Skeletal muscle satellite cell (primary cell): ENCODE measurements at regions not wholly inside any gene's neighbourhood (a gene's known extent, or its start where the extent isn't known, plus 50 kb on each side); places are given as distances from the start of the nearest gene placed in this dataset. TPM values are rescaled to one million over a fixed set of nuclear protein-coding genes. Genes with fewer than 3 reads are reported as not detected.
"Not testable (repeated sequence)": the region's sequence is repeated elsewhere in the genome, so short reads cannot be mapped to it uniquely, and the experiment has no call there.

Source experiments
- H3K27me3 ChIP-seq: 2 replicates; pipeline ENCODE4 v1.7.0; 2013; ENCODE audit warnings: low read length; ENCODE audit not compliant: control insufficient read depth, insufficient read depth
- H3K36me3 ChIP-seq: 2 replicates; pipeline ENCODE4 v1.7.0; 2013; ENCODE audit warnings: mild to moderate bottlenecking, control low read depth, low read length; ENCODE audit not compliant: insufficient read depth
- H3K4me1 ChIP-seq: 2 replicates; pipeline ENCODE4 v1.7.0; 2013; ENCODE audit warnings: low read length; ENCODE audit not compliant: control insufficient read depth, insufficient read depth
- H3K4me2 ChIP-seq: 2 replicates; pipeline ENCODE4 v1.7.0; 2013; ENCODE audit warnings: mild to moderate bottlenecking, low read length
- H3K4me3 ChIP-seq: 2 replicates; pipeline ENCODE4 v1.7.0; 2013; ENCODE audit warnings: low read length
- H3K9ac ChIP-seq: 2 replicates; pipeline ENCODE4 v1.7.0; 2013; ENCODE audit warnings: mild to moderate bottlenecking, low read depth, low read length, moderate library complexity
- H3K9me3 ChIP-seq: replicated peaks from 2 replicates; pipeline ENCODE4 v1.7.0; 2013; ENCODE audit warnings: mild to moderate bottlenecking, control low read depth, low read length
- small RNA-seq: library from RNA; depleted of rRNA; stranded (forward); fragments of <200 nt; gene quantifications from one replicate; pipeline ENCODE3, GENCODE V24; 2012

GRCh38 chr13:87557788-87558187, 113.4 kb upstream of the SLITRK5 start:
- no peaks in the 10 kb centered on the region for H3K4me1 ChIP-seq
- no peak overlapping the region for H3K4me3 ChIP-seq
- H3K36me3 ChIP-seq = no peaks in the 10 kb centered on the region
- no peak overlapping the region for H3K4me2 ChIP-seq
- no peaks in the 10 kb centered on the region for H3K9me3 ChIP-seq
- H3K9ac ChIP-seq = no peak overlapping the region
- no peaks in the 10 kb centered on the region for H3K27me3 ChIP-seq

GRCh38 chr13:87561580-87561979, 109.6 kb upstream of the SLITRK5 start:
- H3K4me2 ChIP-seq, H3K27me3 ChIP-seq, H3K36me3 ChIP-seq, H3K4me3 ChIP-seq, H3K4me1 ChIP-seq, H3K9me3 ChIP-seq, H3K9ac ChIP-seq: not testable (repeated sequence)

GRCh38 chr13:87570669-87571068, 100.5 kb upstream of the SLITRK5 start:
- Histone ChIP-seq H3K4me2 (no peak overlapping the region), H3K9me3 (no peaks in the 10 kb centered on the region), H3K27me3 (no peaks in the 10 kb centered on the region), H3K9ac (no peak overlapping the region), H3K4me1 (no peaks in the 10 kb centered on the region), H3K4me3 (no peak overlapping the region), H3K36me3 (no peaks in the 10 kb centered on the region)

GRCh38 chr13:87582399-87582798, 88.8 kb upstream of the SLITRK5 start:
- no peaks in the 10 kb centered on the region for H3K4me1 ChIP-seq
- no peaks in the 10 kb centered on the region for H3K27me3 ChIP-seq
- H3K9ac ChIP-seq = no peak overlapping the region
- H3K36me3 ChIP-seq = no peaks in the 10 kb centered on the region
- no peaks in the 10 kb centered on the region for H3K9me3 ChIP-seq
- H3K4me2 ChIP-seq = no peak overlapping the region
- H3K4me3 ChIP-seq = no peak overlapping the region

GRCh38 chr13:87590518-87590917, 80.7 kb upstream of the SLITRK5 start:
- Histone ChIP-seq H3K4me2 (no peak overlapping the region), H3K27me3 (no peaks in the 10 kb centered on the region), H3K9me3 (no peaks in the 10 kb centered on the region), H3K36me3 (no peaks in the 10 kb centered on the region), H3K4me3 (no peak overlapping the region), H3K4me1 (no peaks in the 10 kb centered on the region), H3K9ac (no peak overlapping the region)

GRCh38 chr13:87604437-87604836, 66.7 kb upstream of the SLITRK5 start:
- H3K9me3 ChIP-seq, H3K4me3 ChIP-seq, H3K27me3 ChIP-seq, H3K4me2 ChIP-seq, H3K4me1 ChIP-seq, H3K36me3 ChIP-seq, H3K9ac ChIP-seq: not testable (repeated sequence)

GRCh38 chr13:87607266-87607665, 63.9 kb upstream of the SLITRK5 start:
- Histone ChIP-seq H3K4me2 (no peak overlapping the region), H3K9me3 (no peaks in the 10 kb centered on the region), H3K9ac (no peak overlapping the region), H3K27me3 (no peaks in the 10 kb centered on the region), H3K36me3 (no peaks in the 10 kb centered on the region), H3K4me1 (no peaks in the 10 kb centered on the region), H3K4me3 (no peak overlapping the region)

- H3K27me3 ChIP-seq = no peaks in the 10 kb centered on the region
- no peaks in the 10 kb centered on the region for H3K4me1 ChIP-seq
- no peaks in the 10 kb centered on the region for H3K36me3 ChIP-seq
- no peaks in the 10 kb centered on the region for H3K9me3 ChIP-seq
- H3K4me2 ChIP-seq = no peak overlapping the region
- H3K4me3 ChIP-seq = no peak overlapping the region
- H3K9ac ChIP-seq = no peak overlapping the region
Observed at GRCh38 chr13:87614276-87614675, 56.9 kb upstream of the SLITRK5 start.

Small RNA genes lying in the stretch of these regions (small RNA-seq; reads per million reads assigned to genes)
- not detected for gene UBBP5
